Keratinocyte (primary cell): ENCODE measurements at regions not wholly inside any gene's neighbourhood (a gene's known extent, or its start where the extent isn't known, plus 50 kb on each side); places are given as distances from the start of the nearest gene placed in this dataset.

Experiments
- DNase-seq: peaks from one replicate; pipeline ENCODE4 v3.0.0-alpha.2; 2011; ENCODE audit warnings: low read depth, missing footprints, low spot score
- FAIRE-seq: peaks from 2 replicates; lab custom pipeline; 2011; peaks lifted over from hg19 to GRCh38; lab: Jason Lieb, UNC
- H2AFZ ChIP-seq: 2 replicates; pipeline ENCODE4 v1.6.0; 2012; ENCODE audit warnings: low read length, control low read depth, inconsistent platforms; ENCODE audit not compliant: control insufficient read depth
- H3K27ac ChIP-seq: 2 replicates; pipeline ENCODE4 v1.5.1; 2011; ENCODE audit warnings: low read length; ENCODE audit not compliant: control insufficient read depth, insufficient read depth
- H3K27me3 ChIP-seq: 3 replicates; pipeline ENCODE4 v1.6.0; 2011; ENCODE audit warnings: low read length; ENCODE audit not compliant: control insufficient read depth, insufficient read depth; ENCODE audit errors: extremely low read depth
- H3K36me3 ChIP-seq, 2 experiments: 2 replicates in 1 of 2; 3 replicates in 1 of 2; pipeline ENCODE4 v1.5.1; 2011; ENCODE audit warnings: low read length in 2 of 2, mild to moderate bottlenecking in 1 of 2; ENCODE audit not compliant: control insufficient read depth in 2 of 2, insufficient read depth in 2 of 2; ENCODE audit errors: extremely low read depth in 1 of 2
- H3K4me1 ChIP-seq: 3 replicates; pipeline ENCODE4 v1.5.1; 2011; ENCODE audit warnings: low read length; ENCODE audit not compliant: control insufficient read depth, insufficient read depth; ENCODE audit errors: extremely low read depth
- H3K4me2 ChIP-seq: 3 replicates; pipeline ENCODE4 v1.6.0; 2011; ENCODE audit warnings: low read depth, low read length; ENCODE audit not compliant: control insufficient read depth, insufficient read depth; ENCODE audit errors: extremely low read depth
- H3K4me3 ChIP-seq, 3 experiments: fragments of 200-600 bp in 1 of 3; sonication (generic) in 1 of 3; 2 replicates in 2 of 3; 3 replicates in 1 of 3; pipeline ENCODE4 v1.5.1; 2011 to 2016; ENCODE audit warnings: low read length in 3 of 3, mild to moderate bottlenecking in 3 of 3, control low read depth in 2 of 3, inconsistent platforms in 1 of 3, low read depth in 1 of 3, mixed read lengths in 1 of 3, mixed run types in 1 of 3, moderate library complexity in 1 of 3; ENCODE audit not compliant: control insufficient read depth in 2 of 3, insufficient read depth in 2 of 3; ENCODE audit errors: extremely low read depth in 1 of 3
- H3K79me2 ChIP-seq: 2 replicates; pipeline ENCODE4 v1.6.0; 2012; ENCODE audit warnings: low read length; ENCODE audit not compliant: control insufficient read depth, insufficient read depth
- H3K9ac ChIP-seq: 3 replicates; pipeline ENCODE4 v1.6.0; 2011; ENCODE audit warnings: low read length; ENCODE audit not compliant: control insufficient read depth, insufficient read depth; ENCODE audit errors: extremely low read depth
- H3K9me1 ChIP-seq: 3 replicates; pipeline ENCODE4 v1.6.0; 2011; ENCODE audit warnings: low read length; ENCODE audit not compliant: control insufficient read depth, insufficient read depth; ENCODE audit errors: extremely low read depth
- H3K9me3 ChIP-seq: 2 replicates; pipeline ENCODE4 v1.5.1; 2012; ENCODE audit warnings: low read depth, low read length; ENCODE audit not compliant: control insufficient read depth
- H4K20me1 ChIP-seq: 3 replicates; pipeline ENCODE4 v1.6.0; 2011; ENCODE audit warnings: low read length; ENCODE audit not compliant: control insufficient read depth, insufficient read depth; ENCODE audit errors: extremely low read depth
- EZH2 ChIP-seq: IDR thresholded peaks from one replicate; pipeline ENCODE4 v1.6.1; 2012; ENCODE audit warnings: inconsistent platforms, mild to moderate bottlenecking, low read length, moderate library complexity
- dilution Hi-C: fragments of 300-500 bp; cut with MboI; formaldehyde crosslinking; loops from one replicate; pipeline ENCODE4 v1.7.0; 2020; ENCODE audit warnings: low sequenced_read_pairs; ENCODE audit not compliant: extremely low pct_ligation_motif_present
- TF ChIP-seq, protein P1 (sequence below), 3 experiments: IDR thresholded peaks in 1 of 3; conservative IDR thresholded peaks in 1 of 3; optimal IDR thresholded peaks in 1 of 3; 2 replicates in 2 of 3; 3 replicates in 1 of 3; pipeline versions ENCODE3 to v1.5.1; 2011; ENCODE audit warnings: low read length in 3 of 3, mild to moderate bottlenecking in 3 of 3, moderate library complexity in 2 of 3, control low read depth in 1 of 3, inconsistent platforms in 1 of 3; ENCODE audit not compliant: insufficient read depth in 2 of 3; ENCODE audit errors: extremely low read depth in 1 of 3

DNA sequence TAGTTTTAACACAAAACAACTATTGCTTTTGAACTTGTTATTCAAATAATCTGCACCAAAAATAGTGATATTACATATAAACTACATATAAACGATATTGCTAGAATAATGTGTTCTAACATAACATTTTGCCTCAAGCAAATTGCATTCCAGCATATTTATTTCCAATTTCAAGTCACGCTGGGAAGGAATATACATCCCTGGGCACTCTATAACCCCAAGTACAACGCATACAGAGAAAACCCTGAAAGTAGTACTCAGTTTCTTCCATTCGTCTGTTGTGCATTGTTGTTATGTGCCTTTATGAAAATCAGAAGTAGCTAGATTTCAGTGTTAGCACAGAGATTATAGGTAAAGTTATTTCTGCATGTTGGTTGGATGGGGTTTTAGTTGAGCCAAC lies 251.5 kb downstream of the TUSC7 start:
- dilution Hi-C loops: no loop called here
- Histone ChIP-seq H3K4me3 (no peak overlapping the region), H3K36me3 (no peaks in the 10 kb centered on the region), H3K9ac (no peak overlapping the region), H3K4me1 (no peaks in the 10 kb centered on the region), H2AFZ (no peak overlapping the region), H3K4me2 (no peak overlapping the region), H3K27me3 (no peaks in the 10 kb centered on the region), H3K9me1 (no peaks in the 10 kb centered on the region), H3K9me3 (no peaks in the 10 kb centered on the region), H3K79me2 (no peaks in the 10 kb centered on the region), H3K27ac (no peak overlapping the region), H4K20me1 (no peaks in the 10 kb centered on the region)
- DNase-seq (no peak), FAIRE-seq (no peak)
- TF ChIP-seq EZH2: no peak
- TF ChIP-seq, protein P1, sequence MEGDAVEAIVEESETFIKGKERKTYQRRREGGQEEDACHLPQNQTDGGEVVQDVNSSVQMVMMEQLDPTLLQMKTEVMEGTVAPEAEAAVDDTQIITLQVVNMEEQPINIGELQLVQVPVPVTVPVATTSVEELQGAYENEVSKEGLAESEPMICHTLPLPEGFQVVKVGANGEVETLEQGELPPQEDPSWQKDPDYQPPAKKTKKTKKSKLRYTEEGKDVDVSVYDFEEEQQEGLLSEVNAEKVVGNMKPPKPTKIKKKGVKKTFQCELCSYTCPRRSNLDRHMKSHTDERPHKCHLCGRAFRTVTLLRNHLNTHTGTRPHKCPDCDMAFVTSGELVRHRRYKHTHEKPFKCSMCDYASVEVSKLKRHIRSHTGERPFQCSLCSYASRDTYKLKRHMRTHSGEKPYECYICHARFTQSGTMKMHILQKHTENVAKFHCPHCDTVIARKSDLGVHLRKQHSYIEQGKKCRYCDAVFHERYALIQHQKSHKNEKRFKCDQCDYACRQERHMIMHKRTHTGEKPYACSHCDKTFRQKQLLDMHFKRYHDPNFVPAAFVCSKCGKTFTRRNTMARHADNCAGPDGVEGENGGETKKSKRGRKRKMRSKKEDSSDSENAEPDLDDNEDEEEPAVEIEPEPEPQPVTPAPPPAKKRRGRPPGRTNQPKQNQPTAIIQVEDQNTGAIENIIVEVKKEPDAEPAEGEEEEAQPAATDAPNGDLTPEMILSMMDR (optimal IDR thresholded peaks at IDR 0.05 in 1 of 3, IDR thresholded peaks at IDR 0.05 in 1 of 3, conservative IDR thresholded peaks at IDR 0.05 in 1 of 3; ENCODE audit: extremely low read depth in 1 of 3, insufficient read depth in 2 of 3, low read length in 3 of 3): no peak

- dilution Hi-C loops: no loop called here
- Histone ChIP-seq H3K27me3 (no peaks in the 10 kb centered on the region), H3K27ac (no peak overlapping the region), H3K4me1 (no peaks in the 10 kb centered on the region), H3K9ac (no peak overlapping the region), H3K9me1 (no peaks in the 10 kb centered on the region), H3K9me3 (no peaks in the 10 kb centered on the region), H4K20me1 (no peaks in the 10 kb centered on the region), H3K4me2 (no peak overlapping the region), H3K36me3 (no peaks in the 10 kb centered on the region), H3K4me3 (no peak overlapping the region), H3K79me2 (no peaks in the 10 kb centered on the region), H2AFZ (no peak overlapping the region)
- no peak for FAIRE-seq
- TF ChIP-seq EZH2: no peak
- TF ChIP-seq, protein P1 (optimal IDR thresholded peaks at IDR 0.05 in 1 of 3, IDR thresholded peaks at IDR 0.05 in 1 of 3, conservative IDR thresholded peaks at IDR 0.05 in 1 of 3; ENCODE audit: extremely low read depth in 1 of 3, insufficient read depth in 2 of 3, low read length in 3 of 3): no peak
- no peak for DNase-seq
Measured at GRCh38 chr3:116963802-116964201, 254.2 kb downstream of the TUSC7 start.
